ENCODE measurements at regions not wholly inside any gene's neighbourhood (a gene's known extent, or its start where the extent isn't known, plus 50 kb on each side); places are given as distances from the start of the nearest gene placed in this dataset.

DNA sequence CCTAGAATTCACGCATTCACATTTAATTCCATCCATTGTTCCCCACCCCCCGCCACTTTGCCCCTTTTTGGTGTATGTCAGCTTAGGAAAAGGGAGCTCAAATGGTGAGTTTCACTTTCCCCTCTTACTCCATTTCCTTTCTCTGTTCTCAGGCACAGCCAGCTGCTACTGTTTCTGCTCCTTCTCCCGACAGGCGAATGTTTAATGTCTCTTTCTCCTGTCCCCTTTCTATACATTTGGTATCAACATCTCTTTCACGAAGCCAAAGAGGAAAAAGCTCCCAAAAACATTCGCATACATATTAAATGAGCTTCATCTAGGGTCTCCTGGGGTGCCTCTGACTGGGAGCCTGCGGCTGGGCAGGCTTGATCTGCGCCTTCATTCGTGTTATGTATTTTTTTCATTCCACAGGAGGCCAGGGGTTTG is 124.2 kb upstream of the SATB2 start:
- intact Hi-C loops (cut with DNase I), result no loop called here
- no peaks in the 10 kb centered on the region for H3K9me3 ChIP-seq
- no peak for TF ChIP-seq POLR2AphosphoS5 (IDR thresholded peaks at IDR 0.05; ENCODE audit: insufficient read depth in 1 of 2, low read depth in 1 of 2)
- no peak for TF ChIP-seq POLR2A (IDR thresholded peaks at IDR 0.05)
- TF ChIP-seq, protein P1, sequence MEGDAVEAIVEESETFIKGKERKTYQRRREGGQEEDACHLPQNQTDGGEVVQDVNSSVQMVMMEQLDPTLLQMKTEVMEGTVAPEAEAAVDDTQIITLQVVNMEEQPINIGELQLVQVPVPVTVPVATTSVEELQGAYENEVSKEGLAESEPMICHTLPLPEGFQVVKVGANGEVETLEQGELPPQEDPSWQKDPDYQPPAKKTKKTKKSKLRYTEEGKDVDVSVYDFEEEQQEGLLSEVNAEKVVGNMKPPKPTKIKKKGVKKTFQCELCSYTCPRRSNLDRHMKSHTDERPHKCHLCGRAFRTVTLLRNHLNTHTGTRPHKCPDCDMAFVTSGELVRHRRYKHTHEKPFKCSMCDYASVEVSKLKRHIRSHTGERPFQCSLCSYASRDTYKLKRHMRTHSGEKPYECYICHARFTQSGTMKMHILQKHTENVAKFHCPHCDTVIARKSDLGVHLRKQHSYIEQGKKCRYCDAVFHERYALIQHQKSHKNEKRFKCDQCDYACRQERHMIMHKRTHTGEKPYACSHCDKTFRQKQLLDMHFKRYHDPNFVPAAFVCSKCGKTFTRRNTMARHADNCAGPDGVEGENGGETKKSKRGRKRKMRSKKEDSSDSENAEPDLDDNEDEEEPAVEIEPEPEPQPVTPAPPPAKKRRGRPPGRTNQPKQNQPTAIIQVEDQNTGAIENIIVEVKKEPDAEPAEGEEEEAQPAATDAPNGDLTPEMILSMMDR (IDR thresholded peaks at IDR 0.05), result no peak
- H3K4me3 ChIP-seq, result peak overlapping the region; percentile 28 to 33
- H3K36me3 ChIP-seq, result no peaks in the 10 kb centered on the region
- no peak for DNase-seq (ENCODE audit: extremely low spot score in 2 of 2)
- H3K27me3 ChIP-seq, result no peaks in the 10 kb centered on the region
- H3K4me1 ChIP-seq, result peaks cover 7% of the 10 kb centered on the region
- no peak overlapping the region for H3K27ac ChIP-seq

DNA sequence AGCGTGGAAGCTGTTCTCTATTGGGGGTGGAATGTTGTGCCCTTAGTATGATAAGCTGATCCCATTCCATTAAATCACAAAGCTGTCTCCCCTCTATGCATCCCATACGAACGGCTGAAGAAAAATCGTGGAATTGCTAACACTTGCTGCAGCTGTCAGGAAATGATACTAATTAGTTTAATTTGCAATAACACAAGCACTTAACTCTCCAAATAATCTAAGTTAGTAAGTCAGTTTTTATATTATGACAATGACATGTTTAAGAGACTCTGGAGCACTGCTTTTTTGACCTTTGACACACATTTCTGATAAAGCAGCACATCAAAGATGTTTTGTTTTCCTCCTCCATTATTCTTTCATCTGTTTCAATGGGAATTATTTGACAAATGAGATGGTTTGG is 123.7 kb upstream of the SATB2 start:
- TF ChIP-seq POLR2A (IDR thresholded peaks at IDR 0.05) (no peak), POLR2AphosphoS5 (IDR thresholded peaks at IDR 0.05; ENCODE audit: insufficient read depth in 1 of 2, low read depth in 1 of 2) (no peak)
- TF ChIP-seq, protein P1 (IDR thresholded peaks at IDR 0.05), result no peak
- peaks cover 7% of the 10 kb centered on the region for H3K4me1 ChIP-seq

DNA sequence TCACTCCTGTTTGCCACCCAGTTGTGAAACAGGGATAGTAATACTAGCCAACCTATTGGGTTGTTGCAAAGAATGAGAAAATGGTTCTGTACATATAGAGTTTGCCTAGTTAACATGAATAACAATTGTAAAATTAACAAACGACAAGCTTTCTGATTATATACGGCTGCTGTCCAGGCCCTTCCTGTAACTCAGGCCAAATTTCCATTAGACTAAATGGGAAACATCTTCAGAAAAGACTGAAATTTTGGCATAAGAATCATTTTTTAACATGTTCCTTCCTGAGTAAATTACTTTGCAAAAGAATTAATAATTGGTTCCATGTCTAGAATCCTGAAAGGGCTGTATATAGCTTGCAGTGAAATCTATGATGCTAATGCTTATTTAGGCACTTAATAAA is 117.7 kb upstream of the SATB2 start:
- H3K36me3 ChIP-seq, result no peaks in the 10 kb centered on the region
- H3K4me1 ChIP-seq, result no peaks in the 10 kb centered on the region
- intact Hi-C loops (cut with DNase I), result no loop called here
- no peaks in the 10 kb centered on the region for H3K9me3 ChIP-seq
- H3K4me3 ChIP-seq, result no peak overlapping the region
- no peak overlapping the region for H3K27ac ChIP-seq
- no peaks in the 10 kb centered on the region for H3K27me3 ChIP-seq
- TF ChIP-seq, protein P1 (IDR thresholded peaks at IDR 0.05), result no peak
- no peak for TF ChIP-seq POLR2A (IDR thresholded peaks at IDR 0.05)
- no peak for TF ChIP-seq POLR2AphosphoS5 (IDR thresholded peaks at IDR 0.05; ENCODE audit: insufficient read depth in 1 of 2, low read depth in 1 of 2)
- DNase-seq (ENCODE audit: extremely low spot score in 2 of 2), result no peak

More for the DNA sequence above, 123.7 kb upstream of the SATB2 start:
- Histone ChIP-seq H3K36me3 (no peaks in the 10 kb centered on the region), H3K4me3 (peak overlapping the region; percentile 28 to 33), H3K27ac (no peak overlapping the region), H3K9me3 (no peaks in the 10 kb centered on the region), H3K27me3 (no peaks in the 10 kb centered on the region)
- intact Hi-C loops (cut with DNase I), result no loop called here
- no peak for DNase-seq (ENCODE audit: extremely low spot score in 2 of 2)

DNA sequence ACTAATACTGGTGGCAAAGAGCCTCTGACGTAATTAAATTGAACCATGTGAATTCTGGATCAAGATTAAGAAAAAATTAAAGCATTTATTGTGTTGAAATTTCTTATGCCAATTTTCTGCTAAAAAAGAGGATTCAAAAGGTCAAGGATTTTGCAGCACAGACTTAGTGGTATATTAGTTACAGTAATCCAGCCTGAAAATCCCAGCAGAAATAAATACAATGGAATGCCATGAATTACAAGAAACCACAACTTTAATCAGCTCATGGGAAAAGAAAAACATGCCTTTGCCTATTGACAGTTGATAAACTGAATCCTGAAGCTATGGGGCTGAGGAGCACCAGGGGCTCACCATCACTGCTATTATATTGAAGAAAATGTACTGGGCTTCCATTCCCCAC is 114.8 kb upstream of the SATB2 start:
- Histone ChIP-seq H3K27ac (no peak overlapping the region), H3K27me3 (no peaks in the 10 kb centered on the region), H3K4me1 (no peaks in the 10 kb centered on the region), H3K36me3 (no peaks in the 10 kb centered on the region), H3K9me3 (no peaks in the 10 kb centered on the region), H3K4me3 (no peak overlapping the region)
- TF ChIP-seq POLR2A (IDR thresholded peaks at IDR 0.05) (no peak), POLR2AphosphoS5 (IDR thresholded peaks at IDR 0.05; ENCODE audit: insufficient read depth in 1 of 2, low read depth in 1 of 2) (no peak)
- TF ChIP-seq, protein P1 (IDR thresholded peaks at IDR 0.05), result no peak
- intact Hi-C loops (cut with DNase I), result no loop called here
- no peak for DNase-seq (ENCODE audit: extremely low spot score in 2 of 2)

DNA sequence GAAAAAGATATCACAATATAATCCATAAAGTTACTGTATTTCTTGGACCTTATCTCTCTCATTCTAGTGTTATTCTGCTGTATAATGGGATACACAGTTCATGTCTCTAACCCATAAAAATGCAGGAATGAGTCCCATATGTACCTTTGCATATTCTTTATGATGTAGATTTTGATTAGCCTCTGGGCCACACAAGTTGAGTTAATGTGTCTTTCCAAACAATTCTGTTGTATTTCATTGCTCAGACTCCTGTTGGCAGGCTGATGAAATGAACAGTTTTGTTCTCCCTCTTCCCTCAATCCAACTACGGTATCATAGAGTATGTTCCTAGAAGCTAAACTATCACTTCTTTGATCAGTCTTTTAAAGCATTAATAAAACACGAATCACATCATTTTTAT is 113.2 kb upstream of the SATB2 start:
- no peaks in the 10 kb centered on the region for H3K4me1 ChIP-seq
- no peaks in the 10 kb centered on the region for H3K36me3 ChIP-seq
- no peaks in the 10 kb centered on the region for H3K9me3 ChIP-seq
- TF ChIP-seq, protein P1 (IDR thresholded peaks at IDR 0.05), result no peak
- H3K27me3 ChIP-seq, result no peaks in the 10 kb centered on the region
- no peak overlapping the region for H3K27ac ChIP-seq
- DNase-seq (ENCODE audit: extremely low spot score in 2 of 2), result no peak
- H3K4me3 ChIP-seq, result no peak overlapping the region
- intact Hi-C loops (cut with DNase I), result no loop called here

Data from vagina (tissue), 2 donors.